Panc1 (cell line): ENCODE measurements at regions not wholly inside any gene's neighbourhood (a gene's known extent, or its start where the extent isn't known, plus 50 kb on each side); places are given as distances from the start of the nearest gene placed in this dataset.

ENCODE experiments used
- ATAC-seq: fragments of 200-7000 bp; cut with Tn5 transposase; 2 replicates; pipeline ENCODE4 v1.9.1; 2020; ENCODE audit warnings: mild to moderate bottlenecking, moderate library complexity
- BruUV-seq: library from RNA; stranded (reverse); fragments of 400-500 nt; replicated peaks from 2 replicates; lab custom pipeline; 2021; lab: Mats Ljungman, UMichigan
- CTCF ChIA-PET: fragments of 300-600 bp; sonication (Branson Sonifier 250); formaldehyde crosslinking; loops from one replicate; lab custom pipeline; 2022; ENCODE audit warnings: antibody characterized with exemption; lab: Charles Lee
- POLR2A ChIA-PET: fragments of 300-600 bp; sonication (Branson Sonifier 250); formaldehyde crosslinking; loops from one replicate; lab custom pipeline; 2022; ENCODE audit warnings: antibody characterized with exemption; lab: Charles Lee
- DNase-seq: peaks from one replicate; pipeline ENCODE4 v3.0.0-alpha.2; 2010; ENCODE audit warnings: low read depth, low spot score
- H3K27ac ChIP-seq: 2 replicates; pipeline ENCODE4 v1.5.1; 2011; ENCODE audit warnings: mild to moderate bottlenecking, low read length, inconsistent platforms
- H3K27me3 ChIP-seq: fragments of 200-500 bp; sonication (Bioruptor generic); 2 replicates; pipeline ENCODE4 v1.6.0; 2014; ENCODE audit warnings: low read length, inconsistent platforms; ENCODE audit not compliant: control insufficient read depth, insufficient read depth
- H3K36me3 ChIP-seq: fragments of 200-500 bp; sonication (Bioruptor generic); 2 replicates; pipeline ENCODE4 v1.5.1; 2014; ENCODE audit warnings: inconsistent platforms, mild to moderate bottlenecking, low read length, moderate library complexity; ENCODE audit not compliant: control insufficient read depth, insufficient read depth
- H3K4me1 ChIP-seq: 2 replicates; pipeline ENCODE4 v1.5.1; 2011; ENCODE audit warnings: inconsistent platforms, mild to moderate bottlenecking, low read length, moderate library complexity; ENCODE audit not compliant: control insufficient read depth, insufficient read depth
- H3K4me3 ChIP-seq, 2 experiments: 2 replicates each; pipeline ENCODE4 v1.5.1; 2011 to 2012; ENCODE audit warnings: low read depth in 2 of 2, low read length in 2 of 2, mild to moderate bottlenecking in 2 of 2, inconsistent platforms in 1 of 2, moderate library complexity in 1 of 2
- H3K9me3 ChIP-seq: fragments of 200-500 bp; sonication (Bioruptor generic); 2 replicates; pipeline ENCODE4 v1.5.1; 2014; ENCODE audit warnings: low read depth, mild to moderate bottlenecking, inconsistent platforms, low read length, moderate library complexity; ENCODE audit not compliant: control insufficient read depth, insufficient read depth
- CTCF ChIP-seq: fragments of 450-650 bp; IDR thresholded peaks from 2 replicates; pipeline ENCODE4 v1.5.1; 2017; ENCODE audit warnings: mild to moderate bottlenecking
- POLR2AphosphoS5 ChIP-seq: IDR thresholded peaks from 2 replicates; pipeline ENCODE4 v1.6.1; 2012; ENCODE audit warnings: mild to moderate bottlenecking, low read depth, low read length, moderate library complexity
- REST ChIP-seq, 2 experiments: IDR thresholded peaks; 2 replicates each; pipeline ENCODE4 v1.6.1; 2011 to 2012; ENCODE audit warnings: low read depth in 2 of 2, control low read depth in 1 of 2, low read length in 1 of 2, mild to moderate bottlenecking in 1 of 2, moderate library complexity in 1 of 2; ENCODE audit not compliant: insufficient read depth in 1 of 2
- SIN3A ChIP-seq: IDR thresholded peaks from 2 replicates; pipeline ENCODE4 v1.6.1; 2012; ENCODE audit warnings: low read depth, mild to moderate bottlenecking, low read length, moderate library complexity, borderline replicate concordance; ENCODE audit not compliant: insufficient read depth
- TCF7L2 ChIP-seq: IDR thresholded peaks from 2 replicates; pipeline ENCODE4 v1.6.1; 2011; ENCODE audit warnings: mild to moderate bottlenecking, low read depth, low read length, inconsistent platforms
- in situ Hi-C: cut with HindIII; loops from 2 replicates; pipeline ENCODE4 v1.10.0; 2016; ENCODE audit warnings: low sequenced_read_pairs, low pct_unique_long_range_greater_than_20kb
- intact Hi-C: fragments of 100-400 bp; cut with micrococcal nuclease; formaldehyde crosslinking; loops from one replicate; pipeline ENCODE4 v1.10.0; 2022; ENCODE audit not compliant: unreplicated experiment

DNA sequence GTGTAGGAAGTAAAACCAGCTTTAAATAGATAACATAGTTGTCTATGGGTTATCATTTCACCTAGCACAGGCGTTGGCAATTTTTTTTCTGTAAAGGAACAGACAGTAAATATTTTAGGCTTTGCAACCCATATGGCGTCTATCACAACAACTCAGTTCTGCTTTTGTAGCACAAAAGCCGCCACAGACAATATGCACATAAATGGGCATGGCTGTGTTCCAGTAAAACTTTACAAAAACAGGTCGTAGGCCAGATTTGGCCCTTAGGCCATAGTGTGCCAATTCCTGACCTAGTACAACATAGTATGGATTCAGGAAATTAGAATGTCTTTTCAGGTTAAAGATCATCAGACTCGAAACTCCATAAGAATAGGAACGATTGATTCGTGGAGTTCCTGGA, 265.3 kb upstream of the GK2 start:
- no peaks in the 10 kb centered on the region for H3K36me3 ChIP-seq
- in situ Hi-C loops: no loop called here
- H3K4me3 ChIP-seq: no peak overlapping the region
- DNase-seq: no peak
- TF ChIP-seq CTCF (no peak), POLR2AphosphoS5 (no peak), TCF7L2 (no peak), REST (IDR thresholded peaks at IDR 0.05; ENCODE audit: insufficient read depth in 1 of 2, low read depth in 2 of 2, low read length in 1 of 2) (no peak), SIN3A (no peak)
- no peaks in the 10 kb centered on the region for H3K9me3 ChIP-seq
- ATAC-seq: no peak
- ChIA-PET POLR2A (no interaction called here), CTCF (no interaction called here)
- H3K4me1 ChIP-seq: no peaks in the 10 kb centered on the region
- H3K27me3 ChIP-seq: no peaks in the 10 kb centered on the region
- BruUV-seq: no TSS peak
- no peak overlapping the region for H3K27ac ChIP-seq
- intact Hi-C loops: no loop called here

- intact Hi-C loops (no loop called here), in situ Hi-C loops (no loop called here)
- no peak overlapping the region for H3K4me3 ChIP-seq
- TF ChIP-seq SIN3A: no peak
- no peak for TF ChIP-seq TCF7L2
- no peak for TF ChIP-seq POLR2AphosphoS5
- TF ChIP-seq REST (IDR thresholded peaks at IDR 0.05; ENCODE audit: insufficient read depth in 1 of 2, low read depth in 2 of 2, low read length in 1 of 2): no peak
- TF ChIP-seq CTCF: no peak
- no TSS peak for BruUV-seq
- H3K9me3 ChIP-seq: no peaks in the 10 kb centered on the region
- no peak overlapping the region for H3K27ac ChIP-seq
- ATAC-seq: no peak
- POLR2A ChIA-PET: no interaction called here
- no peak for DNase-seq
- no peaks in the 10 kb centered on the region for H3K4me1 ChIP-seq
- H3K27me3 ChIP-seq: no peaks in the 10 kb centered on the region
- H3K36me3 ChIP-seq: no peaks in the 10 kb centered on the region
- CTCF ChIA-PET: no interaction called here
Measured at GRCh38 chr4:79666875-79667274, 258.8 kb upstream of the GK2 start.
